Esophagus squamous epithelium (tissue), 4 donors: ENCODE measurements at regions not wholly inside any gene's neighbourhood (a gene's known extent, or its start where the extent isn't known, plus 50 kb on each side); places are given as distances from the start of the nearest gene placed in this dataset.

ENCODE experiments used
- POLR2A ChIP-seq, 4 donors: fragments of 450-650 bp; IDR thresholded peaks; one replicate each; pipeline ENCODE4 v1.6.1; 2017; ENCODE audit warnings: antibody characterized with exemption in 4 of 4, mild to moderate bottlenecking in 4 of 4, moderate library complexity in 3 of 4
- TF ChIP-seq, protein P1 (sequence below), 6 experiments: fragments of 450-650 bp in 4 of 6; fragments of 200-600 bp in 2 of 6; sonication (generic) in 2 of 6; IDR thresholded peaks; one replicate each; pipeline ENCODE4 v1.5.1; 2016 to 2019; ENCODE audit warnings: antibody characterized with exemption in 6 of 6, mild to moderate bottlenecking in 4 of 6, moderate library complexity in 4 of 6

DNA sequence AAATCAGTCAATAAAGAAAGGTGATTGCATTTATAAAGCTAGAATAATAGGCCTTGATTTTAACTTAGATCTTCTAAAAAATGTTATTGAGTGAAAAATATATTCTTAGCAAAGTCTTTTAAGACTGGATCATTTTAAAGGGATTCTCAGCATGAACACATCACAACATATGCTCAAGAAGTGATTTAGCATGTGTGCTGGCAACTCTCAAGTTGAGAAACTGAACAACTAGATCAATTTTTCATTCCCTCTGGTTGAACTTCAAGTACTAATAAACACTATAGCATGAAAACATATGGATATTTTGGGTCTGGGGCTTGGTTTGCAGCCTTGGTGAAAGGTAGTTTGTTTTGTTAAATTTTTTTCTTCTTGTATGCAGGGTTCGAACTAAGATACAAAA lies 107.8 kb upstream of the PNPT1 start:
- TF ChIP-seq, protein P1, sequence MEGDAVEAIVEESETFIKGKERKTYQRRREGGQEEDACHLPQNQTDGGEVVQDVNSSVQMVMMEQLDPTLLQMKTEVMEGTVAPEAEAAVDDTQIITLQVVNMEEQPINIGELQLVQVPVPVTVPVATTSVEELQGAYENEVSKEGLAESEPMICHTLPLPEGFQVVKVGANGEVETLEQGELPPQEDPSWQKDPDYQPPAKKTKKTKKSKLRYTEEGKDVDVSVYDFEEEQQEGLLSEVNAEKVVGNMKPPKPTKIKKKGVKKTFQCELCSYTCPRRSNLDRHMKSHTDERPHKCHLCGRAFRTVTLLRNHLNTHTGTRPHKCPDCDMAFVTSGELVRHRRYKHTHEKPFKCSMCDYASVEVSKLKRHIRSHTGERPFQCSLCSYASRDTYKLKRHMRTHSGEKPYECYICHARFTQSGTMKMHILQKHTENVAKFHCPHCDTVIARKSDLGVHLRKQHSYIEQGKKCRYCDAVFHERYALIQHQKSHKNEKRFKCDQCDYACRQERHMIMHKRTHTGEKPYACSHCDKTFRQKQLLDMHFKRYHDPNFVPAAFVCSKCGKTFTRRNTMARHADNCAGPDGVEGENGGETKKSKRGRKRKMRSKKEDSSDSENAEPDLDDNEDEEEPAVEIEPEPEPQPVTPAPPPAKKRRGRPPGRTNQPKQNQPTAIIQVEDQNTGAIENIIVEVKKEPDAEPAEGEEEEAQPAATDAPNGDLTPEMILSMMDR (IDR thresholded peaks at IDR 0.05): no peak
- TF ChIP-seq POLR2A (IDR thresholded peaks at IDR 0.05): no peak
